HCT116 (cell line): ENCODE measurements at regions not wholly inside any gene's neighbourhood (a gene's known extent, or its start where the extent isn't known, plus 50 kb on each side); places are given as distances from the start of the nearest gene placed in this dataset.
A peak's percentile ranks its signal among the peaks of the same experiment; 100 is the strongest.

Experiments used
- ATAC-seq: fragments of 200-7000 bp; cut with Tn5 transposase; 2 replicates; pipeline ENCODE4 v1.9.1; 2020; ENCODE audit warnings: mild to moderate bottlenecking, moderate library complexity
- BruUV-seq: library from RNA; stranded (reverse); fragments of 400-500 nt; replicated peaks from 2 replicates; lab custom pipeline; 2021; lab: Mats Ljungman, UMichigan
- CTCF ChIA-PET: fragments of 300-600 bp; sonication (Branson Sonifier 250); formaldehyde crosslinking; loops from one replicate; lab custom pipeline; 2021; ENCODE audit warnings: antibody characterized with exemption; lab: Charles Lee
- POLR2A ChIA-PET: fragments of 300-600, 350-600 bp; sonication (Branson Sonifier 250); formaldehyde crosslinking; loops from one replicate; lab custom pipeline; 2021; ENCODE audit warnings: antibody characterized with exemption; lab: Charles Lee
- RAD21 ChIA-PET, 2 experiments: fragments of 300-600 bp; sonication (Branson Sonifier 250); formaldehyde crosslinking; loops; one replicate each; lab custom pipeline; 2023; ENCODE audit warnings: low total read pairs in 2 of 2; ENCODE audit not compliant: uncharacterized antibody in 2 of 2, unreplicated experiment in 2 of 2, low non-redundant PET in 1 of 2; lab: Charles Lee
- DNase-seq: peaks from one replicate; pipeline ENCODE4 v3.0.0-alpha.2; 2010; ENCODE audit warnings: low read depth, low spot score
- H2AFZ ChIP-seq: fragments of 200-600 bp; shearing (Covaris generic), sonication (generic); 2 replicates; pipeline ENCODE4 v1.6.1; 2017; ENCODE audit warnings: low read depth, mixed run types, mixed read lengths, antibody characterized with exemption, low read length; ENCODE audit not compliant: poor library complexity, severe bottlenecking
- H3K27ac ChIP-seq: 2 replicates; pipeline ENCODE4 v1.5.1; 2012; ENCODE audit warnings: low read depth, low read length
- H3K27me3 ChIP-seq: fragments of 200-600 bp; sonication (generic); 2 replicates; pipeline ENCODE4 v1.6.1; 2016; ENCODE audit warnings: mixed run types, low read length, mixed read lengths; ENCODE audit not compliant: insufficient read depth
- H3K36me3 ChIP-seq, 2 experiments: fragments of 200-500 bp in 1 of 2; fragments of 200-600 bp in 1 of 2; sonication (Bioruptor generic) in 1 of 2; sonication (generic) in 1 of 2; 2 replicates each; pipeline versions ENCODE4 v1.5.1 to v1.6.1; 2014 to 2016; ENCODE audit warnings: low read length in 2 of 2, inconsistent platforms in 1 of 2, mixed read lengths in 1 of 2, mixed run types in 1 of 2; ENCODE audit not compliant: insufficient read depth in 2 of 2, control insufficient read depth in 1 of 2
- H3K4me1 ChIP-seq, 2 experiments: fragments of 200-600 bp in 1 of 2; sonication (generic) in 1 of 2; 2 replicates each; pipeline versions ENCODE4 v1.5.1 to v1.6.1; 2012 to 2017; ENCODE audit warnings: low read length in 2 of 2, inconsistent platforms in 1 of 2, mild to moderate bottlenecking in 1 of 2, mixed read lengths in 1 of 2, mixed run types in 1 of 2, moderate library complexity in 1 of 2; ENCODE audit not compliant: insufficient read depth in 2 of 2, control insufficient read depth in 1 of 2
- H3K4me2 ChIP-seq: fragments of 200-600 bp; sonication (generic); 2 replicates; pipeline ENCODE4 v1.6.1; 2017; ENCODE audit warnings: mixed run types, low read length, mixed read lengths
- H3K4me3 ChIP-seq, 2 experiments: fragments of 200-600 bp in 1 of 2; sonication (generic) in 1 of 2; replicated peaks in 1 of 2; 2 replicates each; pipeline ENCODE4 v1.5.1; 2011 to 2016; ENCODE audit warnings: low read length in 2 of 2, control low read depth in 1 of 2, low read depth in 1 of 2, mild to moderate bottlenecking in 1 of 2, mixed read lengths in 1 of 2, mixed run types in 1 of 2
- H3K79me2 ChIP-seq: fragments of 200-600 bp; sonication (generic); 2 replicates; pipeline ENCODE4 v1.6.1; 2017; ENCODE audit warnings: mild to moderate bottlenecking, mixed run types, low read length, moderate library complexity, mixed read lengths; ENCODE audit not compliant: insufficient read depth
- H3K9ac ChIP-seq: fragments of 200-600 bp; sonication (generic); 2 replicates; pipeline ENCODE4 v1.6.1; 2016; ENCODE audit warnings: low read length, mixed read lengths
- H3K9me2 ChIP-seq: fragments of 200-600 bp; sonication (generic), shearing (Covaris generic); 2 replicates; pipeline ENCODE4 v1.6.1; 2017; ENCODE audit warnings: mixed run types, mild to moderate bottlenecking, moderate library complexity; ENCODE audit not compliant: insufficient read depth
- H3K9me3 ChIP-seq, 2 experiments: fragments of 200-500 bp in 1 of 2; fragments of 200-600 bp in 1 of 2; sonication (Bioruptor generic) in 1 of 2; sonication (generic) in 1 of 2; 2 replicates each; pipeline ENCODE4 v1.6.1; 2014 to 2017; ENCODE audit warnings: low read length in 2 of 2, mixed read lengths in 2 of 2, inconsistent platforms in 1 of 2, low read depth in 1 of 2, mild to moderate bottlenecking in 1 of 2, mixed run types in 1 of 2, moderate library complexity in 1 of 2; ENCODE audit not compliant: control insufficient read depth in 1 of 2, insufficient read depth in 1 of 2
- H4K20me1 ChIP-seq: fragments of 200-600 bp; sonication (generic), shearing (Covaris generic); 2 replicates; pipeline ENCODE4 v1.6.1; 2017; ENCODE audit warnings: mixed run types, mild to moderate bottlenecking, moderate library complexity; ENCODE audit not compliant: insufficient read depth
- CBX3 ChIP-seq: IDR thresholded peaks from 2 replicates; pipeline ENCODE4 v1.6.1; 2012; ENCODE audit warnings: low read depth
- CEBPB ChIP-seq: IDR thresholded peaks from 2 replicates; pipeline ENCODE4 v1.6.1; 2012; ENCODE audit warnings: low read depth
- EZH2 ChIP-seq: fragments of 200-600 bp; sonication (generic); IDR thresholded peaks from 2 replicates; pipeline ENCODE4 v1.6.1; 2017; ENCODE audit warnings: antibody characterized with exemption, mixed run types
- EZH2phosphoT487 ChIP-seq: fragments of 200-600 bp; IDR thresholded peaks from 2 replicates; pipeline ENCODE4 v1.6.1; 2018; ENCODE audit warnings: antibody characterized with exemption, borderline replicate concordance
- FOSL1 ChIP-seq: IDR thresholded peaks from 2 replicates; pipeline ENCODE4 v1.6.1; 2012; ENCODE audit warnings: low read depth
- JUND ChIP-seq: IDR thresholded peaks from 2 replicates; pipeline ENCODE4 v1.6.1; 2012
- POLR2A ChIP-seq: IDR thresholded peaks from 2 replicates; pipeline ENCODE4 v1.7.0; 2011; ENCODE audit warnings: borderline replicate concordance; ENCODE audit not compliant: insufficient read depth, insufficient read length; ENCODE audit errors: extremely low read depth
- SP1 ChIP-seq: IDR thresholded peaks from 2 replicates; pipeline ENCODE4 v1.6.1; 2012; ENCODE audit warnings: low read depth
- SRF ChIP-seq: IDR thresholded peaks from 2 replicates; pipeline ENCODE4 v1.6.1; 2012; ENCODE audit warnings: low read depth
- TCF7L2 ChIP-seq: IDR thresholded peaks from 2 replicates; pipeline ENCODE4 v1.7.0; 2011; ENCODE audit warnings: borderline replicate concordance, inconsistent platforms; ENCODE audit not compliant: insufficient read depth, insufficient read length; ENCODE audit errors: extremely low read depth
- YY1 ChIP-seq: IDR thresholded peaks from 2 replicates; pipeline ENCODE4 v1.6.1; 2011; ENCODE audit warnings: low read length, low read depth, moderate library complexity, mild to moderate bottlenecking; ENCODE audit not compliant: insufficient replicate concordance; ENCODE audit errors: extremely low read depth
- ZFX ChIP-seq: fragments of 450-650 bp; IDR thresholded peaks from 2 replicates; pipeline ENCODE4 v1.6.1; 2017
- ZNF274 ChIP-seq: fragments of 200-500 bp; sonication (Bioruptor generic); IDR thresholded peaks from 2 replicates; pipeline ENCODE4 v1.6.1; 2014; ENCODE audit warnings: mild to moderate bottlenecking, low read depth, low read length, inconsistent platforms
- intact Hi-C: fragments of 100-400 bp; cut with micrococcal nuclease; formaldehyde crosslinking; loops from 2 replicates; pipeline ENCODE4 v1.10.0; 2022
- TF ChIP-seq, protein P1 (sequence below): IDR thresholded peaks from 2 replicates; pipeline ENCODE4 v1.6.1; 2012

DNA sequence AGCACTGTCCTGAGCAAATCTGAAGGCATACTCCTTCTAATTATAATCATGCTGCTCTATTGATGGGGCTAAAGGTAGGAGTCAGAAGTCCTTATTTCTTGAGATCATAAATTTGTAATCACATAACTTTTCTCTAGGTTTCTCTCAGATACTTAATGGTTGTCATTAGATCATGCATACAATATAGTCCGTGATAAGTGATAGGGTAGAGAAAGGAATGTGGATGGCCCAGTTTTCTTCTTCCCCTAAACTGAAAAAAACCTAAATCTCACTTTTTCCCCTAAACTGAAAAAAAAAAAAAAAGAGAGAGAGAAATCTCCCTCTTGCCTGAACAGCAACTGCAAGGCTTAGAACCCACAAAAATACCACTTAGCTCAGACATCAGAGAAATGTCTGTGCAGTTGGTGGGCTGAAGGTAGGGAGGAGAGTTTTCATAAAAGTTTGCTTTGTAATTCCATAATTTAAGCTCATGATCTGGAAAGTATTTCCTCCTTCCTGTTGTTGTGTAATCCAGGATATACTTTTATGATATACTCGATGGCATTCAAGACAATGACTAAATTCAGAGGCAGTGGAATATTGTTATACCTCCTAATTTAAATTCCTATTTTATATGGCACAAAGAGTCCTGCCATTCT, 79.3 kb upstream of the ITPRID2 start:
- no peak overlapping the region for H3K4me3 ChIP-seq
- CTCF ChIA-PET: no interaction called here

DNA sequence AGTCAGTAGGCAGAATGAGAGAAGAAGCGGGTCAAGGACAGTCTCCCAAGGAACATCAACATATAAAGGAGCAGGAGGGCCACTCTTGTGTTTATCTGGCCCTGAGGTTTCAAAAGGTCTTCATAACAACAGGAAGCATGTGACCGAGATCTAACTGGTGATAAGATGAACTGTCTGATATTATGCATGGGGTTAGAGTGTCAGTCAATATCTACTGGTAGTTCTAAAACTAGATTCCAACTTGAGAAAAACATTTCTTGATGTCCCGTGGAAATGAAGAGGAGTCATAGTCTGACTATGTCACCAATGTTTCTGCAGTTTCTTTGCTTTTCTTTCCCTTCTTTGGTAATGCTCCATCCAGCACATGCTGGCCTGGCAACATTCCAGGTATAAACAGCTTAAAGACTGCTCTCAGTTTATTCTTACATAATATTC, 77.5 kb upstream of the ITPRID2 start:
- intact Hi-C loops: loop anchor here (5.0 kb wide), 2 partner anchors 63 to 72 kb away; no protein-coding TSS in a partner anchor
- Histone ChIP-seq H3K9me2 (no peaks in the 10 kb centered on the region), H3K4me3 (no peak overlapping the region), H4K20me1 (no peaks in the 10 kb centered on the region), H3K4me2 (0 out of 2 replicates have a peak overlapping the region, but pooled peaks have one; percentile 2), H3K36me3 (0 out of 4 replicates have a peak, but pooled peaks cover 0 to 3% of the 10 kb centered on the region in 2 experiments), H3K4me1 (peaks cover 85 to 96% of the 10 kb centered on the region in 2 experiments), H2AFZ (peak overlapping the region; percentile 17), H3K27me3 (no peaks in the 10 kb centered on the region), H3K9me3 (no peaks in the 10 kb centered on the region), H3K27ac (peak overlapping the region; percentile 98), H3K79me2 (no peaks in the 10 kb centered on the region), H3K9ac (peak overlapping the region; percentile 10; the same call in 1 of the 2 replicates)
- ChIA-PET POLR2A (interaction anchor here (1.2 kb wide), 1 partner anchor 83 kb away, joined by 4 read pairs; no protein-coding TSS in a partner anchor), CTCF (no interaction called here), RAD21 (no interaction called here)
- DNase-seq (no peak), ATAC-seq (no peak)
- TF ChIP-seq ZNF274 (no peak), POLR2A (peak; percentile 7), CEBPB (0 out of 2 replicates have a peak, but pooled peaks have one; percentile 13), YY1 (no peak), ZFX (no peak), SRF (peak; percentile 55; the same call in 1 of the 2 replicates), TCF7L2 (peak; percentile 91)
- TF ChIP-seq, protein P1, sequence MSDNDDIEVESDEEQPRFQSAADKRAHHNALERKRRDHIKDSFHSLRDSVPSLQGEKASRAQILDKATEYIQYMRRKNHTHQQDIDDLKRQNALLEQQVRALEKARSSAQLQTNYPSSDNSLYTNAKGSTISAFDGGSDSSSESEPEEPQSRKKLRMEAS: peak; percentile 46; the same call in 1 of the 2 replicates
- no TSS peak for BruUV-seq

More for the DNA sequence above, 79.3 kb upstream of the ITPRID2 start:
- H3K27me3 ChIP-seq: no peaks in the 10 kb centered on the region
- H3K9ac ChIP-seq: peak overlapping the region; percentile 65
- peaks cover 89 to 96% of the 10 kb centered on the region in 2 experiments for H3K4me1 ChIP-seq
- ChIA-PET RAD21 (interaction anchor here in 1 of 2 experiments (0.7 kb wide), 2 partner anchors 79 to 119 kb away, joined by 3 read pairs; partner anchors contain the start of gene ITPRID2), POLR2A (interaction anchor here (0.7 to 4.5 kb wide), 14 partner anchors 9 to 90 kb away, joined by 3 to 20 read pairs (median 4); partner anchors contain the start of gene ITPRID2)
- ATAC-seq (no peak), DNase-seq (no peak)
- 0 out of 4 replicates have a peak, but pooled peaks cover 0 to 3% of the 10 kb centered on the region in 2 experiments for H3K36me3 ChIP-seq
- H4K20me1 ChIP-seq: no peaks in the 10 kb centered on the region
- intact Hi-C loops: loop anchor here (5.0 kb wide), 2 partner anchors 65 to 70 kb away; no protein-coding TSS in a partner anchor
- peak overlapping the region; percentile 66 for H3K4me2 ChIP-seq
- no peaks in the 10 kb centered on the region for H3K9me3 ChIP-seq
- no TSS peak for BruUV-seq
- peak overlapping the region; percentile 98 for H3K27ac ChIP-seq
- TF ChIP-seq, protein P1: peak; percentile 27; the same call in 1 of the 2 replicates
- TF ChIP-seq FOSL1 (peak; percentile 38; the same call in 1 of the 2 replicates), ZNF274 (no peak), JUND (peak; percentile 33), EZH2 (no peak), CEBPB (peak; percentile 91), TCF7L2 (peak; percentile 39), SRF (no peak), SP1 (peak; percentile 72), EZH2phosphoT487 (no peak), CBX3 (0 out of 2 replicates have a peak, but pooled peaks have one; percentile 41)
- no peaks in the 10 kb centered on the region for H3K79me2 ChIP-seq
- no peak overlapping the region for H2AFZ ChIP-seq
- H3K9me2 ChIP-seq: no peaks in the 10 kb centered on the region
